ENCODE measurements at regions not wholly inside any gene's neighbourhood (a gene's known extent, or its start where the extent isn't known, plus 50 kb on each side); places are given as distances from the start of the nearest gene placed in this dataset.

DNA sequence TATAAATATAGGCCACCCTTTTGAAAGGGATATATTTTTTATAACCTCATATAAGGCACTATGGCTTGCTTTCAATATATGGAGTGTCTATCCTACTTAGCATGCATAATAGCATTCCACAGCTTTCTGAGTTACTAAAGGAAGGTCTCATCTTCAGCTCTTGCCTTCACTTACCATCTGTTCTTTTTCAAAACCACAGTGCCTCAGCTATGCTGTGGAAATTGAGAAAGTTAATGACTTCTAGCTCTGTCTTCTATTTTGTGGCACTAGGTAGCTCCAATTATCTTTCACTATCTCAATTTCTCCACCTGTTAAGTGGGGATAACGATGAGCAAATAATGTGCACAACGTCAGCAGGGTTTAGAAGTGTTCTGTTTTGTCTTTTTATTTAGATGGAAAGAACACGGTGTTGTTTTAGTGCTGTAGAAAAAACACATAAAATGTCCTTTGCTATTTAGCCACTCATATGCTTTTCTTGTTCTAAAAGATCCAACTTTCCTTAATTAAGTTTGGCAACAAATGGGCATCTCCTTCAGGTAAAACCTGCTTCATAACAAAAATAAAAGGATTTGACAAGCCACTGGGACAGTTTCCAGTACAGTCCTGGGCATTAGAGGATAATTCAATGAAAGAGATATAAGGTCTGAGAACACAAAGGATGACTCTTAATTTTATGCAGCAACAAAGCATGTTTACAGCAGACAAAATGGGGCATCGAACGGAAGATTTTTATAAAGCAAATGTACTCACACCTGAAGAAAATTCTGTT, 462.0 kb upstream of the SYT1 start:
- DNase-seq (ENCODE audit: low spot score in 2 of 2) = no peak
- no peaks in the 10 kb centered on the region for H3K36me3 ChIP-seq
- 66 to 71% methylated on average over 5 of the region's 5 CpGs for WGBS, 2 donors
- H3K27ac ChIP-seq = no peak overlapping the region
- no peaks in the 10 kb centered on the region for H3K27me3 ChIP-seq
- no peaks in the 10 kb centered on the region for H3K4me1 ChIP-seq
- TF ChIP-seq EP300 (IDR thresholded peaks at IDR 0.05) = no peak
- no peak for TF ChIP-seq CTCF (IDR thresholded peaks at IDR 0.05)
- no peak for TF ChIP-seq POLR2A (IDR thresholded peaks at IDR 0.05)
- no peak overlapping the region for H3K4me3 ChIP-seq
- H3K9me3 ChIP-seq = no peaks in the 10 kb centered on the region

- no peaks in the 10 kb centered on the region for H3K36me3 ChIP-seq
- DNase-seq (ENCODE audit: low spot score in 2 of 2) = no peak
- H3K27me3 ChIP-seq = no peaks in the 10 kb centered on the region
- no peaks in the 10 kb centered on the region for H3K4me1 ChIP-seq
- no peak overlapping the region for H3K27ac ChIP-seq
- H3K4me3 ChIP-seq = no peak overlapping the region
- TF ChIP-seq CTCF (IDR thresholded peaks at IDR 0.05) = no peak
- H3K9me3 ChIP-seq = no peaks in the 10 kb centered on the region
- 42 to 50% methylated on average over 1 of the region's 1 CpG for WGBS, 2 donors
These were observed 461.4 kb upstream of the SYT1 start for GRCh38 chr12:78403136-78403535.

- no peaks in the 10 kb centered on the region for H3K9me3 ChIP-seq
- H3K27me3 ChIP-seq = no peaks in the 10 kb centered on the region
- H3K36me3 ChIP-seq = no peaks in the 10 kb centered on the region
- WGBS, 2 donors = 85 to 94% methylated on average over 3 of the region's 3 CpGs
- no peaks in the 10 kb centered on the region for H3K4me1 ChIP-seq
- no peak for DNase-seq (ENCODE audit: low spot score in 2 of 2)
- TF ChIP-seq EP300 (IDR thresholded peaks at IDR 0.05) = no peak
- H3K27ac ChIP-seq = no peak overlapping the region
- H3K4me3 ChIP-seq = no peak overlapping the region
These were observed 460.9 kb upstream of the SYT1 start for GRCh38 chr12:78403681-78404080.

DNA sequence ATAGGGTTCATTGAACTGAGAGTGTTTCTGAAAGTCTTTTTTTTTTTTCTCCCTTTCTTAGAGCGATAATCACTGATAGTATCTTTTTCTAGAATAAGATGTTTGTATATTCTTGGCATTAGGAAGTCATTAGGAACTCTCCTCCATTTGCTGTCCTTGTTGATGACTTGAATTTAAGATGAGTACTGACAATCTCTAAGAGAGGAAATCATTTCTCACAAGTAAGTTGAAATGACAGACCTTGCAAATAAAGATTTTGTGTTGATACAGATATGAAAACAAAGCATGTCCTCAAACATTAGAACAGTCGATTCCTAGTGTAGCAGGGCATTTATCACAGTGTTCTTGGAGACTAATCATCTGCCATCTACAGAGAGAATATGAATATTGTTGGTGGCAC, 458.4 kb upstream of the SYT1 start:
- Histone ChIP-seq H3K27ac (no peak overlapping the region), H3K27me3 (no peaks in the 10 kb centered on the region), H3K4me1 (no peaks in the 10 kb centered on the region), H3K36me3 (no peaks in the 10 kb centered on the region), H3K4me3 (no peak overlapping the region), H3K9me3 (no peaks in the 10 kb centered on the region)
- TF ChIP-seq CTCF (IDR thresholded peaks at IDR 0.05) (no peak), EP300 (IDR thresholded peaks at IDR 0.05) (no peak), POLR2A (IDR thresholded peaks at IDR 0.05) (no peak)
- no peak for DNase-seq (ENCODE audit: low spot score in 2 of 2)
- 70 to 79% methylated on average over 2 of the region's 2 CpGs for WGBS, 2 donors

DNA sequence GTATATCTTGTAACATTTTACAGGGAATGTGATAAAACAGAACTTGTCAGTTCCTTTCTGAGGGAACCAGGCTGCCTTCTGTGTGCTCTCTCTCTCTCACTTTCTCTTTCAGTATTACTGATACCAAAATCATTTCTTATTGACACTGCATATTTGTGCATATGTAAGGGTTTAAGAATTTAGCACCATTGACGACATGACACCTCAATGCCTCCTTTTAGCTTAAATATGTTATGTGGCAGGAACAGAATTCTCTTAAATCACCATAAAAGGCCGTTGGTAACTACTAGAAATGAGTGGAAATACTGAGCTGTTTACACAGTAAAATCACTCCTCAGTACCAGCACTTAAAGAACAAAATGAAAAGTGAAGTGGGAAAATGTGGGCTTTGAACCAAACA, 457.7 kb upstream of the SYT1 start:
- no peak overlapping the region for H3K4me3 ChIP-seq
- no peak for DNase-seq (ENCODE audit: low spot score in 2 of 2)
- H3K27me3 ChIP-seq = no peaks in the 10 kb centered on the region
- 15 to 20% methylated on average over 2 of the region's 2 CpGs for WGBS, 2 donors
- H3K27ac ChIP-seq = no peak overlapping the region
- no peak for TF ChIP-seq CTCF (IDR thresholded peaks at IDR 0.05)
- TF ChIP-seq POLR2A (IDR thresholded peaks at IDR 0.05) = no peak
- H3K9me3 ChIP-seq = no peaks in the 10 kb centered on the region
- H3K4me1 ChIP-seq = no peaks in the 10 kb centered on the region
- H3K36me3 ChIP-seq = no peaks in the 10 kb centered on the region

GRCh38 chr12:78407722-78408121, 456.9 kb upstream of the SYT1 start:
- TF ChIP-seq CTCF (IDR thresholded peaks at IDR 0.05) = no peak
- no peak for TF ChIP-seq POLR2A (IDR thresholded peaks at IDR 0.05)
- no peak for TF ChIP-seq EP300 (IDR thresholded peaks at IDR 0.05)
- Histone ChIP-seq H3K36me3 (no peaks in the 10 kb centered on the region), H3K9me3 (no peaks in the 10 kb centered on the region), H3K4me3 (no peak overlapping the region), H3K27ac (no peak overlapping the region), H3K27me3 (no peaks in the 10 kb centered on the region), H3K4me1 (no peaks in the 10 kb centered on the region)
- DNase-seq (ENCODE audit: low spot score in 2 of 2) = no peak
- 83 to 86% methylated on average over 2 of the region's 2 CpGs for WGBS, 2 donors
